GM23338 (cell line): ENCODE measurements at regions not wholly inside any gene's neighbourhood (a gene's known extent, or its start where the extent isn't known, plus 50 kb on each side); places are given as distances from the start of the nearest gene placed in this dataset.
"Not testable (repeated sequence)": the region's sequence is repeated elsewhere in the genome, so short reads cannot be mapped to it uniquely, and the experiment has no call there.

Experiments
- ATAC-seq: fragments of 200-7000 bp; cut with Tn5 transposase; 3 replicates; pipeline ENCODE4 v1.9.1; 2020
- DNase-seq: peaks from one replicate; pipeline ENCODE4 v3.0.0-alpha.2; 2015; ENCODE audit warnings: low spot score
- H2AFZ ChIP-seq: fragments of 200-600 bp; sonication (generic); 2 replicates; pipeline ENCODE4 v1.8.0; 2016; ENCODE audit warnings: antibody characterized with exemption, mild to moderate bottlenecking, moderate library complexity
- H3F3A ChIP-seq: fragments of 200-600 bp; sonication (generic); replicated peaks from 2 replicates; pipeline ENCODE4 v1.8.0; 2017; ENCODE audit warnings: antibody characterized with exemption, mixed run types, low read depth
- H3K27ac ChIP-seq: fragments of 200-600 bp; sonication (generic); 2 replicates; pipeline ENCODE4 v1.6.1; 2016; ENCODE audit warnings: low read depth
- H3K27me3 ChIP-seq: fragments of 200-600 bp; sonication (generic); 2 replicates; pipeline ENCODE4 v1.8.0; 2016; ENCODE audit warnings: mild to moderate bottlenecking, mixed run types, moderate library complexity; ENCODE audit not compliant: insufficient read depth
- H3K36me3 ChIP-seq: fragments of 200-600 bp; sonication (generic); 2 replicates; pipeline ENCODE4 v1.8.0; 2016; ENCODE audit warnings: mild to moderate bottlenecking; ENCODE audit not compliant: insufficient read depth
- H3K4me1 ChIP-seq: fragments of 200-600 bp; sonication (generic); 2 replicates; pipeline ENCODE4 v1.8.0; 2016; ENCODE audit warnings: mild to moderate bottlenecking, moderate library complexity; ENCODE audit not compliant: insufficient read depth
- H3K4me2 ChIP-seq: fragments of 200-600 bp; sonication (generic); 2 replicates; pipeline ENCODE4 v1.7.1; 2017; ENCODE audit warnings: mixed run types
- H3K4me3 ChIP-seq: fragments of 200-600 bp; sonication (generic); 2 replicates; pipeline ENCODE4 v1.6.1; 2016; ENCODE audit warnings: mixed run types
- H3K79me2 ChIP-seq: fragments of 200-600 bp; sonication (generic); replicated peaks from 2 replicates; pipeline ENCODE4 v1.8.0; 2017; ENCODE audit warnings: mild to moderate bottlenecking; ENCODE audit not compliant: insufficient read depth
- H3K9me2 ChIP-seq: fragments of 200-600 bp; sonication (generic); 2 replicates; pipeline ENCODE4 v1.8.0; 2017; ENCODE audit not compliant: insufficient read depth
- H4K20me1 ChIP-seq: fragments of 200-600 bp; sonication (generic); replicated peaks from 2 replicates; pipeline ENCODE4 v1.8.0; 2017; ENCODE audit warnings: mild to moderate bottlenecking; ENCODE audit not compliant: insufficient read depth
- H3K27ac Mint-ChIP-seq: 2 replicates; pipeline ENCODE4 v1.8.0; 2020; ENCODE audit warnings: inconsistent platforms, mild to moderate bottlenecking, moderate library complexity, mixed read lengths
- H3K27me3 Mint-ChIP-seq: 3 replicates; pipeline ENCODE4 v1.8.0; 2022; ENCODE audit warnings: low read depth, mild to moderate bottlenecking, moderate library complexity, mixed read lengths, inconsistent platforms; ENCODE audit not compliant: insufficient read depth, poor library complexity
- H3K36me3 Mint-ChIP-seq: 3 replicates; pipeline ENCODE4 v1.8.0; 2021; ENCODE audit warnings: low read depth, mild to moderate bottlenecking, inconsistent platforms, moderate library complexity, mixed read lengths
- H3K4me1 Mint-ChIP-seq: 3 replicates; pipeline ENCODE4 v1.8.0; 2020; ENCODE audit warnings: mild to moderate bottlenecking, inconsistent platforms, mixed read lengths
- H3K4me3 Mint-ChIP-seq: 3 replicates; pipeline ENCODE4 v1.8.0; 2021; ENCODE audit warnings: moderate library complexity, mild to moderate bottlenecking, inconsistent platforms, mixed read lengths
- H3K9me3 Mint-ChIP-seq: 3 replicates; pipeline ENCODE4 v1.8.0; 2020; ENCODE audit warnings: moderate library complexity, mild to moderate bottlenecking, inconsistent platforms, mixed read lengths
- CREB1 ChIP-seq: fragments of 250-450 bp; sonication (Bioruptor Pico); IDR thresholded peaks from 2 replicates; pipeline ENCODE4 v1.5.0; 2020; ENCODE audit warnings: low read depth, mild to moderate bottlenecking, moderate library complexity
- EZH2phosphoT487 ChIP-seq: fragments of 200-600 bp; sonication (generic); IDR thresholded peaks from one replicate; pipeline ENCODE4 v1.8.1; 2018; ENCODE audit warnings: antibody characterized with exemption; ENCODE audit not compliant: unreplicated experiment
- JUNB ChIP-seq: IDR thresholded peaks from one replicate; pipeline ENCODE4 v1.6.1; 2016; ENCODE audit warnings: antibody characterized with exemption; ENCODE audit not compliant: unreplicated experiment
- NANOG ChIP-seq: IDR thresholded peaks from 2 replicates; pipeline ENCODE4 v1.6.1; 2016; ENCODE audit warnings: antibody characterized with exemption, borderline replicate concordance
- STAT1 ChIP-seq: IDR thresholded peaks from one replicate; pipeline ENCODE4 v1.6.1; 2016; ENCODE audit warnings: antibody characterized with exemption; ENCODE audit not compliant: unreplicated experiment
- ZNF114 ChIP-seq: fragments of 250-450 bp; sonication (Bioruptor Pico); IDR thresholded peaks from 2 replicates; pipeline ENCODE4 v1.5.0; 2020; ENCODE audit warnings: mild to moderate bottlenecking, moderate library complexity
- ZNF331 ChIP-seq: fragments of 250-450 bp; sonication (Bioruptor Pico); IDR thresholded peaks from 2 replicates; pipeline ENCODE4 v1.5.0; 2020; ENCODE audit warnings: low read depth, mild to moderate bottlenecking, moderate library complexity
- TF ChIP-seq, protein P1 (sequence below), 2 experiments: fragments of 200-600 bp in 1 of 2; sonication (generic) in 1 of 2; conservative IDR thresholded peaks; 2 replicates each; pipeline versions ENCODE4 v1.5.1 to v1.6.1; 2016 to 2017; ENCODE audit warnings: antibody characterized with exemption in 2 of 2, low read depth in 2 of 2, mild to moderate bottlenecking in 2 of 2, moderate library complexity in 1 of 2
- TF ChIP-seq, protein P2 (sequence below): IDR thresholded peaks from one replicate; pipeline ENCODE4 v1.6.1; 2018; ENCODE audit warnings: antibody characterized with exemption; ENCODE audit not compliant: unreplicated experiment
- TF ChIP-seq, protein P3 (sequence below): IDR thresholded peaks from 2 replicates; pipeline ENCODE4 v1.6.1; 2016; ENCODE audit warnings: antibody characterized with exemption
- TF ChIP-seq, protein P4 (sequence below): fragments of 250-450 bp; sonication (Bioruptor Pico); IDR thresholded peaks from 2 replicates; pipeline ENCODE4 v1.5.0; 2020; ENCODE audit warnings: mild to moderate bottlenecking, moderate library complexity

DNA sequence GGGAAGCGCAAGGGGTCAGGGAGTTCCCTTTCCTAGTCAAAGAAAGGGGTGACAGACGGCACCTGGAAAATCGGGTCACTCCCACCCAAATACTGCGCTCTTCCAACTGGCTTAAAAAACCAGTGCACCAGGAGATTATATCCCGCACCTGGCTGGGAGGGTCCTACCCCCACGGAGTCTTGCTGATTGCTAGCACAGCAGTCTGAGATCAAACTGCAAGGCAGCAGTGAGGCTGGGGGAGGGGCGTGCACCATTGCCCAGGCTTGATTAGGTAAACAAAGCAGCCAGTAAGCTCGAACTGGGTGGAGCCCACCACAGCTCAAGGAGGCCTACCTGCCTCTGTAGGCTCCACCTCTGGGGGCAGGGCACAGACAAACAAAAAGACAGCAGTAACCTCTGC, 726.0 kb upstream of the MANEA start:
- Mint-ChIP-seq H3K36me3 (peaks cover 15% of the 10 kb centered on the region; the same call in 2 of the 3 replicates), H3K9me3 (peaks cover 26% of the 10 kb centered on the region)
- not testable (repeated sequence) for H3K4me3 Mint-ChIP-seq, H3K27ac Mint-ChIP-seq, H2AFZ ChIP-seq, H3K27me3 ChIP-seq, H3K27ac ChIP-seq, DNase-seq, H3F3A ChIP-seq, H3K36me3 ChIP-seq, H3K9me2 ChIP-seq, H3K4me3 ChIP-seq, H3K4me1 Mint-ChIP-seq, H3K4me2 ChIP-seq, H3K27me3 Mint-ChIP-seq, ATAC-seq, H3K79me2 ChIP-seq, H4K20me1 ChIP-seq, H3K4me1 ChIP-seq

DNA sequence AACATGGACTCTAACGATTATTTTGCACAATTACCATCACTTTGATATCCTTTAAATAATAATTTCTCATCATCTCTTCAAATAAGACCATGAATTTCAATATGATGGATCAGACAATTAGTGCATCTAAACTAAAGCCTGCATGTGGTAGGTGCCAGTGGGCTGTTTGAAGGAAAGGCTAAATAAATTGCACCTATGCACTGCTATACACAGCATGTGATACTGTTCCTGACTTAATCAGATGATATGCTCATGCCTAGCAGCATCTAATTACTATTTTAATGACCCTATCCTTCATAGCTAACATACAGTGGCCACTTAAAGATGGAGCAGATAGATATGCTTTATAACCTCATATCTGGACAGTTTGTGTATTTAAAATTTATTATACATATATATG, 731.6 kb upstream of the MANEA start:
- Mint-ChIP-seq H3K27me3 (no peaks in the 10 kb centered on the region), H3K4me3 (no peak overlapping the region), H3K27ac (no peak overlapping the region), H3K9me3 (peaks cover 2% of the 10 kb centered on the region), H3K4me1 (no peaks in the 10 kb centered on the region), H3K36me3 (peaks cover 1% of the 10 kb centered on the region; the same call in 2 of the 3 replicates)
- Histone ChIP-seq H3K36me3 (no peaks in the 10 kb centered on the region), H3K27ac (no peak overlapping the region), H4K20me1 (no peaks in the 10 kb centered on the region), H3K27me3 (no peaks in the 10 kb centered on the region), H3F3A (no peaks in the 10 kb centered on the region), H2AFZ (no peak overlapping the region), H3K9me2 (no peaks in the 10 kb centered on the region), H3K4me1 (no peaks in the 10 kb centered on the region), H3K79me2 (no peaks in the 10 kb centered on the region), H3K4me3 (no peak overlapping the region), H3K4me2 (no peak overlapping the region)
- no peak for DNase-seq
- ATAC-seq = no peak
- TF ChIP-seq JUNB (no peak), STAT1 (no peak), CREB1 (CRISPR knock-in tag) (no peak), NANOG (no peak), ZNF114 (no peak), ZNF331 (CRISPR knock-in tag) (no peak), EZH2phosphoT487 (no peak)
- TF ChIP-seq, protein P1, sequence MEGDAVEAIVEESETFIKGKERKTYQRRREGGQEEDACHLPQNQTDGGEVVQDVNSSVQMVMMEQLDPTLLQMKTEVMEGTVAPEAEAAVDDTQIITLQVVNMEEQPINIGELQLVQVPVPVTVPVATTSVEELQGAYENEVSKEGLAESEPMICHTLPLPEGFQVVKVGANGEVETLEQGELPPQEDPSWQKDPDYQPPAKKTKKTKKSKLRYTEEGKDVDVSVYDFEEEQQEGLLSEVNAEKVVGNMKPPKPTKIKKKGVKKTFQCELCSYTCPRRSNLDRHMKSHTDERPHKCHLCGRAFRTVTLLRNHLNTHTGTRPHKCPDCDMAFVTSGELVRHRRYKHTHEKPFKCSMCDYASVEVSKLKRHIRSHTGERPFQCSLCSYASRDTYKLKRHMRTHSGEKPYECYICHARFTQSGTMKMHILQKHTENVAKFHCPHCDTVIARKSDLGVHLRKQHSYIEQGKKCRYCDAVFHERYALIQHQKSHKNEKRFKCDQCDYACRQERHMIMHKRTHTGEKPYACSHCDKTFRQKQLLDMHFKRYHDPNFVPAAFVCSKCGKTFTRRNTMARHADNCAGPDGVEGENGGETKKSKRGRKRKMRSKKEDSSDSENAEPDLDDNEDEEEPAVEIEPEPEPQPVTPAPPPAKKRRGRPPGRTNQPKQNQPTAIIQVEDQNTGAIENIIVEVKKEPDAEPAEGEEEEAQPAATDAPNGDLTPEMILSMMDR (conservative IDR thresholded peaks at IDR 0.05; ENCODE audit: low read depth in 2 of 2) = no peak
- TF ChIP-seq, protein P2, sequence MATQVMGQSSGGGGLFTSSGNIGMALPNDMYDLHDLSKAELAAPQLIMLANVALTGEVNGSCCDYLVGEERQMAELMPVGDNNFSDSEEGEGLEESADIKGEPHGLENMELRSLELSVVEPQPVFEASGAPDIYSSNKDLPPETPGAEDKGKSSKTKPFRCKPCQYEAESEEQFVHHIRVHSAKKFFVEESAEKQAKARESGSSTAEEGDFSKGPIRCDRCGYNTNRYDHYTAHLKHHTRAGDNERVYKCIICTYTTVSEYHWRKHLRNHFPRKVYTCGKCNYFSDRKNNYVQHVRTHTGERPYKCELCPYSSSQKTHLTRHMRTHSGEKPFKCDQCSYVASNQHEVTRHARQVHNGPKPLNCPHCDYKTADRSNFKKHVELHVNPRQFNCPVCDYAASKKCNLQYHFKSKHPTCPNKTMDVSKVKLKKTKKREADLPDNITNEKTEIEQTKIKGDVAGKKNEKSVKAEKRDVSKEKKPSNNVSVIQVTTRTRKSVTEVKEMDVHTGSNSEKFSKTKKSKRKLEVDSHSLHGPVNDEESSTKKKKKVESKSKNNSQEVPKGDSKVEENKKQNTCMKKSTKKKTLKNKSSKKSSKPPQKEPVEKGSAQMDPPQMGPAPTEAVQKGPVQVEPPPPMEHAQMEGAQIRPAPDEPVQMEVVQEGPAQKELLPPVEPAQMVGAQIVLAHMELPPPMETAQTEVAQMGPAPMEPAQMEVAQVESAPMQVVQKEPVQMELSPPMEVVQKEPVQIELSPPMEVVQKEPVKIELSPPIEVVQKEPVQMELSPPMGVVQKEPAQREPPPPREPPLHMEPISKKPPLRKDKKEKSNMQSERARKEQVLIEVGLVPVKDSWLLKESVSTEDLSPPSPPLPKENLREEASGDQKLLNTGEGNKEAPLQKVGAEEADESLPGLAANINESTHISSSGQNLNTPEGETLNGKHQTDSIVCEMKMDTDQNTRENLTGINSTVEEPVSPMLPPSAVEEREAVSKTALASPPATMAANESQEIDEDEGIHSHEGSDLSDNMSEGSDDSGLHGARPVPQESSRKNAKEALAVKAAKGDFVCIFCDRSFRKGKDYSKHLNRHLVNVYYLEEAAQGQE = no peak
- TF ChIP-seq, protein P3, sequence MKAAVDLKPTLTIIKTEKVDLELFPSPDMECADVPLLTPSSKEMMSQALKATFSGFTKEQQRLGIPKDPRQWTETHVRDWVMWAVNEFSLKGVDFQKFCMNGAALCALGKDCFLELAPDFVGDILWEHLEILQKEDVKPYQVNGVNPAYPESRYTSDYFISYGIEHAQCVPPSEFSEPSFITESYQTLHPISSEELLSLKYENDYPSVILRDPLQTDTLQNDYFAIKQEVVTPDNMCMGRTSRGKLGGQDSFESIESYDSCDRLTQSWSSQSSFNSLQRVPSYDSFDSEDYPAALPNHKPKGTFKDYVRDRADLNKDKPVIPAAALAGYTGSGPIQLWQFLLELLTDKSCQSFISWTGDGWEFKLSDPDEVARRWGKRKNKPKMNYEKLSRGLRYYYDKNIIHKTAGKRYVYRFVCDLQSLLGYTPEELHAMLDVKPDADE = no peak
- TF ChIP-seq, protein P4, sequence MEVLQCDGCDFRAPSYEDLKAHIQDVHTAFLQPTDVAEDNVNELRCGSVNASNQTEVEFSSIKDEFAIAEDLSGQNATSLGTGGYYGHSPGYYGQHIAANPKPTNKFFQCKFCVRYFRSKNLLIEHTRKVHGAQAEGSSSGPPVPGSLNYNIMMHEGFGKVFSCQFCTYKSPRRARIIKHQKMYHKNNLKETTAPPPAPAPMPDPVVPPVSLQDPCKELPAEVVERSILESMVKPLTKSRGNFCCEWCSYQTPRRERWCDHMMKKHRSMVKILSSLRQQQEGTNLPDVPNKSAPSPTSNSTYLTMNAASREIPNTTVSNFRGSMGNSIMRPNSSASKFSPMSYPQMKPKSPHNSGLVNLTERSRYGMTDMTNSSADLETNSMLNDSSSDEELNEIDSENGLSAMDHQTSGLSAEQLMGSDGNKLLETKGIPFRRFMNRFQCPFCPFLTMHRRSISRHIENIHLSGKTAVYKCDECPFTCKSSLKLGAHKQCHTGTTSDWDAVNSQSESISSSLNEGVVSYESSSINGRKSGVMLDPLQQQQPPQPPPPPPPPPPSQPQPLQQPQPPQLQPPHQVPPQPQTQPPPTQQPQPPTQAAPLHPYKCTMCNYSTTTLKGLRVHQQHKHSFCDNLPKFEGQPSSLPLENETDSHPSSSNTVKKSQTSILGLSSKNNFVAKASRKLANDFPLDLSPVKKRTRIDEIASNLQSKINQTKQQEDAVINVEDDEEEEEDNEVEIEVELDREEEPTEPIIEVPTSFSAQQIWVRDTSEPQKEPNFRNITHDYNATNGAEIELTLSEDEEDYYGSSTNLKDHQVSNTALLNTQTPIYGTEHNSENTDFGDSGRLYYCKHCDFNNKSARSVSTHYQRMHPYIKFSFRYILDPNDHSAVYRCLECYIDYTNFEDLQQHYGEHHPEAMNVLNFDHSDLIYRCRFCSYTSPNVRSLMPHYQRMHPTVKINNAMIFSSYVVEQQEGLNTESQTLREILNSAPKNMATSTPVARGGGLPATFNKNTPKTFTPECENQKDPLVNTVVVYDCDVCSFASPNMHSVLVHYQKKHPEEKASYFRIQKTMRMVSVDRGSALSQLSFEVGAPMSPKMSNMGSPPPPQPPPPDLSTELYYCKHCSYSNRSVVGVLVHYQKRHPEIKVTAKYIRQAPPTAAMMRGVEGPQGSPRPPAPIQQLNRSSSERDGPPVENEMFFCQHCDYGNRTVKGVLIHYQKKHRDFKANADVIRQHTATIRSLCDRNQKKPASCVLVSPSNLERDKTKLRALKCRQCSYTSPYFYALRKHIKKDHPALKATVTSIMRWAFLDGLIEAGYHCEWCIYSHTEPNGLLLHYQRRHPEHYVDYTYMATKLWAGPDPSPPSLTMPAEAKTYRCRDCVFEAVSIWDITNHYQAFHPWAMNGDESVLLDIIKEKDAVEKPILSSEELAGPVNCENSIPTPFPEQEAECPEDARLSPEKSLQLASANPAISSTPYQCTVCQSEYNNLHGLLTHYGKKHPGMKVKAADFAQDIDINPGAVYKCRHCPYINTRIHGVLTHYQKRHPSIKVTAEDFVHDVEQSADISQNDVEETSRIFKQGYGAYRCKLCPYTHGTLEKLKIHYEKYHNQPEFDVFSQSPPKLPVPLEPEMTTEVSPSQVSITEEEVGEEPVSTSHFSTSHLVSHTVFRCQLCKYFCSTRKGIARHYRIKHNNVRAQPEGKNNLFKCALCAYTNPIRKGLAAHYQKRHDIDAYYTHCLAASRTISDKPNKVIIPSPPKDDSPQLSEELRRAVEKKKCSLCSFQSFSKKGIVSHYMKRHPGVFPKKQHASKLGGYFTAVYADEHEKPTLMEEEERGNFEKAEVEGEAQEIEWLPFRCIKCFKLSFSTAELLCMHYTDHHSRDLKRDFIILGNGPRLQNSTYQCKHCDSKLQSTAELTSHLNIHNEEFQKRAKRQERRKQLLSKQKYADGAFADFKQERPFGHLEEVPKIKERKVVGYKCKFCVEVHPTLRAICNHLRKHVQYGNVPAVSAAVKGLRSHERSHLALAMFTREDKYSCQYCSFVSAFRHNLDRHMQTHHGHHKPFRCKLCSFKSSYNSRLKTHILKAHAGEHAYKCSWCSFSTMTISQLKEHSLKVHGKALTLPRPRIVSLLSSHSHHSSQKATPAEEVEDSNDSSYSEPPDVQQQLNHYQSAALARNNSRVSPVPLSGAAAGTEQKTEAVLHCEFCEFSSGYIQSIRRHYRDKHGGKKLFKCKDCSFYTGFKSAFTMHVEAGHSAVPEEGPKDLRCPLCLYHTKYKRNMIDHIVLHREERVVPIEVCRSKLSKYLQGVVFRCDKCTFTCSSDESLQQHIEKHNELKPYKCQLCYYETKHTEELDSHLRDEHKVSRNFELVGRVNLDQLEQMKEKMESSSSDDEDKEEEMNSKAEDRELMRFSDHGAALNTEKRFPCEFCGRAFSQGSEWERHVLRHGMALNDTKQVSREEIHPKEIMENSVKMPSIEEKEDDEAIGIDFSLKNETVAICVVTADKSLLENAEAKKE (CRISPR knock-in tag) = no peak
